HG03457 (cell line): ENCODE measurements at regions not wholly inside any gene's neighbourhood (a gene's known extent, or its start where the extent isn't known, plus 50 kb on each side); places are given as distances from the start of the nearest gene placed in this dataset.
"Not testable (repeated sequence)": the region's sequence is repeated elsewhere in the genome, so short reads cannot be mapped to it uniquely, and the experiment has no call there.

Experiments
- ATAC-seq: cut with Tn5 transposase; IDR thresholded peaks from one replicate; pipeline ENCODE4 v1.9.1; 2021; ENCODE audit warnings: moderate number of reproducible peaks; ENCODE audit not compliant: unreplicated experiment

- ATAC-seq, result no peak
Measured at GRCh38 chr20:1827510-1827973, 67.7 kb upstream of the SIRPA start.

GRCh38 chr20:1825938-1826445 is 69.2 kb upstream of the SIRPA start:
- ATAC-seq, result no peak

- no peak for ATAC-seq
Measured at GRCh38 chr20:1825507-1825906, 69.7 kb upstream of the SIRPA start.

- ATAC-seq, result no peak
Measured at GRCh38 chr20:1824834-1825233, 70.4 kb upstream of the SIRPA start.

- ATAC-seq, result no peak
Measured at GRCh38 chr20:1824181-1824580, 71.0 kb upstream of the SIRPA start.

GRCh38 chr20:1823450-1823844 is 71.8 kb upstream of the SIRPA start:
- no peak for ATAC-seq

DNA sequence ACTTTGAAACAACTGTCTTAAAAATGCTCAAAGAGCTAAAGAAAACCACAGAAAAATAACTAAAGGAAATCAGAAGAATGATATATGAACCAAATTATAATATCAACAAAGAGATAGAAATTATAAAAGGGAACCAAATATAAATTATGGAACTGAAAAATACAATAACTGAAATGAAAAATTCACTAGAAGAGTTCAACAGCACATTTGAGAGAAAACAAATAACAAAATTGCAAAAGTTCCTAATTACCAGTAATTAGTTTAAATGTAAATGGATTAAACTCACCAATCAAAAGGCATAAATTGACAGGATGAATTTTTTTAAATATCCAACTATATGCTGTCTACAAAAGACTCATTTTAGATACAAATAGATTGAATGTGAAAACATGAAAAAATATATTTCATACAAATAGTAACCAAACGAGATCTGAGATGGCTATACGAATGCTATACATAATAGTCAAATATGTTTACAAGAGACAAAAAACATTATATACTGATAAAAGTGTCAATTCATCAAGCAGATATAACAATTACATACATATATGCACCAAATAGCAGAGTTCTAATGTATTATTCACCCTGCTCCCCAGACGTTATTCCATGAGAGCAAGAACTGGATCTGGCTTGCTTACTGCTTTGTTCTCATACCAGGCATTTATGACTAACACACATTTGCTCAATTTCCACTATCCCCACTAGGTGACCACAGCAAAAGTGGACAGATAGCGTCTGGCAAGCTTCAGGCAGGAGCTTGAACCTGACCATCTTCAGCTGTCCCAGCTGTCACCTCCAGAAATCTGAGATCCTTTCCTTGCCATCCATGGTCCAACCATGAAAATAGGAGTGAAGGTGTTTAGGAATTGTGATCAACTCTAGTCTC is 72.4 kb upstream of the SIRPA start:
- no peak for ATAC-seq

GRCh38 chr20:1820138-1821079 is 74.8 kb upstream of the SIRPA start:
- ATAC-seq, result no peak

DNA sequence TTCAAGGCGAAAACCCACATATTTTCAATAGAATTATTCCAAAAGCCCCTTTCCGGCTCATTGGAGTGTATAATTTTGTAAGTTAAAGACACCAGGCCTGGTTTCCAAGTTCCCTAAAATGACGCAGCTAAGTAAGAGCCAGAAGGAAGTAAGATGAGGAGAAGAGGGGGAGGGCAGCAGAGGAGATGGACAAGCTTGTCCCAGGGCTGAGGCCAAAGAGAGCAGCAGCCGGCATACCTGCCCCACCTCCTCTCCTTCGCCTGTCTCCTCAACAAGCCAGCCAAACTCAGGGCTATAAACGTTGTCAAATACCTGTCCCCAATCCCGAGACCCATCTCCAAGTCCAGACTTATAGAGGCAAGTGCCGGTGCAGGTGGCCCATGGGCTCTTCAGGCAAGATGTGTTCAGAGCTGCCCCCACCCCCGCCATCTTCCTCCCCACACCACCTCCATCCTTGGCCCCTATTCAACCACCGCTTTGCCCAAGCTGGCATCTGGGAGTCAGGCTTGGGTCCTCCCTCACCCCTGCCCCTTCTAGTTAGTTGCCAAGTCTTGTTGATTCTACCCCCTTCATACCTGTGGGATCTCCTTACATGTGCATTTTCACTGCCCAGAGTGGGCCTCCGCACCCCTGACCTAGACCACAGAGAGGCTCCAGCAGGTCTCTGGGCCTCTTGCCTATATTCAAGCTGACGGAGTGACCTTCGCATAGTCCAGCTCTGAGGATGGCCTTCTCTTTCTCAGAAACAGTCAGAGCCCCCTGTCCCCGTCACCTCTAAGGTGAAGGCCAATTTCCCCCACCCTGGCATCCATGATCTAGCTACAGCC is 75.7 kb upstream of the SIRPA start:
- ATAC-seq, result no peak

GRCh38 chr20:1818895-1819294 is 76.3 kb upstream of the SIRPA start:
- no peak for ATAC-seq

DNA sequence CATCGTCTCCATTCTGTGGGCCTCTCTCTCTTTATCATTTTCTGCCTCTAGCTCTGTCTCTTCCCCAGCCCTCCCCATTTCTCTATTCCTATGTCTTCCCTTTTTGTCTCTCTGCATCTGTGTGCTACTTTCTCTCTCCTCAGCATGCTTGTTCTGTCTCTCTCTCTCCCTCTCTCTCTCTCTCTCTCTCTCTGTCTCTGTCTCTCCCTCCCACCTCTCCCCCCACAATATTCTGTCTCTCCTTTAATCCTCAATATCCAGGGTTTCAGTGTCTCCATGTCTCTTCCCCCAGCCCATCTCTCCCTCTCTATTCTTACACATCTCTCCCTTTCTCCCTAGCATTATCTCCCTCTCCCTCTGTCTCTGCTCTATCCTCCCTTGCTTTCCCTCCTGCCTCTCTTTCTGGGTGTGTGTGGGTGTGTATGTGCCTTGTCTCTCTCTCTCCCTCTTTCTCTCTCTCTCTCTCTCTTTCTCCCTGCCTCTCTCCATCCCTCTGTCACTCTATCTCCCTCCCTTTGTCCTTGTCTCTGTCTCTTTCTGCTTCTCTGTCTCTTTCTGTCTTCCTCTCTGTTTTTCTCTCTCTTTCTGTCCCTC is 76.9 kb upstream of the SIRPA start:
- no peak for ATAC-seq

DNA sequence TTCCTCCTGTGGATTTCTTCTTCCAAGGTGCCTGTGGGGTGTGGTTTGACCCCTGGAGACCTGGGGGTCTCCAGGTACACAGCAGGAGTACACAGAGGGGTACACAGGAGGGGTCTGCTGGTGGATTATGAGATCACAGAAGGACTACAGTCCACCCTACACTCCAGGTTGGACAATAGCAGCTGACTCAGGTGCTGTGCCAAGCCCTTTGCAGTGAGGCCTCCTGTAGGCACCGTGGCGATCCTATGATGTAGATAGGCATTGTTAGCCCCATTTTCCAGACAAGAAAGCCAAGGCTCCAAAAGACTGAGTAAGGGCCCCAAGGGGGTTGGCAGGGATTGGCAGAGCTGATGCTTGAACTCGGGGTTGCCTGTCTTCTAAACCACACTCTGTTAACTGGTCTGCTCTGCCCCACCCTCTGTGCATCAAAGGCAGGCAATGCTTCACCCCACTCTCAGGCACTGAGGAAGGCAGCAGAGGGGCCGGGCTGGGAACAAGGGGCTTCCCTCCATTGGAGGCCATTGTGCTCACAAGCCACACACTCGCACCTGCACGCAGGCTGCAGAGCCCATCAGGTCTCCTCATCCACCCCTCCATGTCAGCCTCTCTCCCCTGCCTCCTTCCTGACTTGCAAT is 77.5 kb upstream of the SIRPA start:
- ATAC-seq, result no peak

DNA sequence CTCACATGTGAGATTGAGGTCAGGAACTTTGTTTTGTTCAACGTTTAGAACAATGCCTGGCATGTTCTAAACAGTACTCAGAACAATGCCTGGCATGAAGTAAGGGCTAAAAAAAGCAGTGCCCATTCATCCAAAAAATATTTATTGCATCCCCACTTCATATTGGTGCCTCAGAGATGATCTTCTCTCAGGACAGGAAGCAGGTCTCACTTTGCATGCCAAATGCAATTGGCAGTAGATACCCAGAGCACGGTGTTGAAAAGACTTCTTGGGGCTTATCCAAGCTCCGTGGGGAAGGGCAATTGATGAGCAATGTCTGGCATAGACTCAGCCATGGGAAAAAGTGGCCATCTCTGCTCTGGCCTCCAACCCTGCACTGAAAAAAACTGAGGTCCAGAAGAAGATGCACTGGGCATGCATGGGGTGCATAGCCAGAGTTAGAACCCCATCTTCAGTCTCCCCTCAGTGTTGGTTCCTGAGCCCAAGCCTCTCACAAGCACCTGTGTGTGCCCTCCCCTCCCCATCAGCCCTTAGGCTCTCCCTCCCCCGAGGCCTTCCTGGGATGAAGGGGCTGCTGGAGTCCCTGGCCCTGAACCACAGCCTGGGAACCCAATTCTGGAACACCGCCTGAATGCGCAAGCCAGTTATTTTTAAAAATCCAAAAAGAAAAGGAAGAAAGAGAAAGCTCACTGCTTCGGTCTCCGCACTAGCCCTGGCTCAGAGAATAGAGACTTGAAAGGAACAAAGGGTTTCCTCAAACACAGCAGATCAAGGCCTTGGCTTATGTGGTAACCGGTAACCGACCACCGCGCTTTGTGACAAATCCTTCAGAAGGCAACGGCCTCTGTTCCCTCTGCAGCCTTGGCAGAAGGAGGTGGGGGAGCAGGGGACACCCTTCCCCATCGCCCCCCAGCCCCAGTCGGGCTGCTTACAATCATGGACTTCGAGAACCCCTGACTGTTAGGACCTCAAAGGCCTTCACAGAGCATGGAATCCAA is 78.5 kb upstream of the SIRPA start:
- no peak for ATAC-seq

GRCh38 chr20:1815502-1816085 is 79.6 kb upstream of the SIRPA start:
- ATAC-seq, result no peak

- not testable (repeated sequence) for ATAC-seq
Measured at GRCh38 chr20:1814861-1815260, 80.3 kb upstream of the SIRPA start.

GRCh38 chr20:1813674-1814635 is 81.3 kb upstream of the SIRPA start:
- ATAC-seq, result no peak

- ATAC-seq, result no peak
Measured at GRCh38 chr20:1813101-1813529, 82.1 kb upstream of the SIRPA start.
